Effector CD8-positive, alpha-beta T cell (primary cell): ENCODE measurements at regions not wholly inside any gene's neighbourhood (a gene's known extent, or its start where the extent isn't known, plus 50 kb on each side); places are given as distances from the start of the nearest gene placed in this dataset.
"Not testable (repeated sequence)": the region's sequence is repeated elsewhere in the genome, so short reads cannot be mapped to it uniquely, and the experiment has no call there.

Source experiments
- DNase-seq: peaks from one replicate; lab custom pipeline; 2025; lab: John Stamatoyannopoulos, UW

DNA sequence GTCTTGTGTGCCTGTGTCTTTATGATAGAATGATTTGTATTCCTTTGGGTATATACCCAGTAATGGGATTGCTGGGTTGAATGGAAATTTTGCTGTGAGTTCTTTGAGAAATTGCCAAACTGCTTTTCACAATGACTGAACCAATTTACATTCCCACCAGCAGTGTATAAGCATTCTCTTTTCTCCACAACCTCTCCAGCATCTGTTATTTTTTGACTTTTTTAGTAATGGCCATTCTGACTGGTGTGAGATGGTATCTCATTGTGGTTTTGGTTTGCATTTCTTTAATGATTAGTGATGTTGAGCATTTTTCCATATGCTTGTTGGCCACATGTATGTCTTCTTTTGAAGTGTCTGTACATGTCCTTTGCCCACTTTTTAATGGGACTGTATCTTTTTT is 238.3 kb upstream of the ZEB2 start:
- DNase-seq = not testable (repeated sequence)

DNA sequence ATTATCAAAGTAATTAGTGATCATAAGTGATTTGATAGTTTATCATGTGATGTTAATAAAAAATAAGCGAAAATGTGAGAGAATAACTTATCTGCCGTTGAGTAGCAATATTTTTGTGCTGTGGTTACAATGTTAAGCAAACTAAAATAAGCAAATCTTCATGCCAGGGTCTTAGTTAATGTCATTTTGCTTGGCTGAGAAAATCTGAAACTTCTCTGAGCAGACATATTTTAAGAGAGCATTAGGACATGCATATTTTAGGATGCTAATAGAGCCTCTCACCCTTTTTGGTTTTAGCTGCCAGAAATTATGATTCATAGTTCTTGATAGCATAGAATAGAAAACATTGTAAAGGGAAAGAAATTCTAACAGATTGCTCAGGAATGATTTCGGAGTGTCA is 233.5 kb upstream of the ZEB2 start:
- no peak for DNase-seq

DNA sequence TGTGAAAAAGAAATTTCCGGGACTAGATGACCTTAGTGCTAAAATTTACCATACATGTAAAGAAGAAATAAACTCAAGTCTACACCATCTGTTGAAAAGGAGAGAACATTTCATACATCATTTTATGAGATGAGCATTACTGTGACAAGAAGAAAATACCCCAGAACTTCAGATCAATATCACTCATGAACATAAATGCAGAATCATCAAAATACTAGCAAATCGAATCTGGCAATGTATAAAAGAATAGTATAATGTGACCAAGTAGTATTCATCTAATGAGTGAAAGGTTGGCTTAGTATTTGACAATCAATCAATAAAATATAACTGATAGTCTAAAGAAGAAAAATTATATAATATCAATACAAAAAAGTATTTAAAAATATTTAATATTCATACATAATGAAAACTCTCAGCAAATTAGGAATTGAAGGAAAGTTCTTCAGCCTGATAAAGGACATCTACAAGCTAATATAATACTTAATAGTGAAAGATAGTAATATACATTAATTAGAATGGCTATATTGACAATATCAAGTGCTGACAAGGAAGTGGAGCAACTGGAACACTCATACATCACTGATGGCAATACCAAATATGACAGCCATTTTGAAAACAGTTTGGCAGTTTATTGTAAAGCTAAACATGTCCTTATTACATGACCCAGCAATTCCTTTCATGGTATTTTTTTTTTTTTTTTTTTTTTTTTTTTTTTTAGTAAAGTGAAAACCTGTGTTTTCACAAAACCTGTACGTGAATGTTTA is 231.4 kb upstream of the ZEB2 start:
- DNase-seq = no peak

DNA sequence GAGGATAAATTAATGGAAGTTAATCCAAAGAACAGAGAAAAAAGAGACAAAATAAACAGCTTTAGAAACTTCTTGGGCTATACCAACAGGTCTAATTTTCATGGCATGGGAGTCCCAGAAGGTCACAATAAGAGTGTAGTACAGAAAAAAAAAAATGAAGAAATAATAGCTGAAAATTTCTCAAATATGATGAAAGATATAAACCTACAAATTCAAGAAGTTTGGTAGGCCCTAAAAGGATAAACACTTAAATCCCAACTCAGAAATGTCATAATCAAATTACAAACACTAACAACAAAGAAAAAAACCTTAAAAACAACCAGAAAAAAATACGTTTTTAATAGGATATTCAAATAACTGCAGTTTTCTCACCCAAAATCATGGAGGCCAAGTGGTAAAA is 229.3 kb upstream of the ZEB2 start:
- no peak for DNase-seq

DNA sequence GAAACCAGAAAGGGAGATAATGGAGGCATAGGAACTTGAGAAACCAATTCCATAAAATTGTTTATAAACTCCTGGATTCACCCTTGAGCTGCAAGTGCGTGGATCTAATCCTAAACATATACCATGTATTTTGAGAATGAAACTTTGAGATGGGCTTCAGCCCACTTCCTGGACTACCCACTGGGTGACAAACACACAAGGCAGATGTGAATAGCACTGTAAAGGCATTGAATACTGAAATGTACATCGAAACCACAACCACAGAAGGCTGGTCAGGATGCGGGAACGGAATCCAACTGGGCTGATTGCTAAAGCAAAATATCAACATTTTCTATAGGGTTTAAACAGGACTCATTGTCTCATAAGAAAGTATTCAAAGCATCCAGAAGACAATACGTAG is 228.5 kb upstream of the ZEB2 start:
- DNase-seq = no peak

DNA sequence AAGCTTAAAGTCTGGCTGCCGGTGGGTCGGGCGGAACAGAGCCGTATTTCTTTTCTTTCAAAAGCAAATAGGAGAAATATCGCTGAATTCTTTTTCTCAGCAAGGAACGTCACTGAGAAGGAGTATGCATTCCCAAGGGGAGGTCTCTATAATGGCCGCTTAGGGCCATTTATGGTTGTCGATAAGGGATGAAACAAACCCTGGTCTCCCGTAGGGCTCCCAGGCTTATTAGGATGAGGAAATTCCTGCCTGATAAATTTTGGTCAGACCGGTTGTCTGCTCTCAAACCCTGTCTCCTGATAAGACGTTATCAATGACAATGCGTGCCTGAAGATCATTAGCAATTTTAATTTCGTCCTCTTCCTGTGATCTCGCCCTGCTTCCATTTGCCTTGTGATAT is 227.7 kb upstream of the ZEB2 start:
- DNase-seq = no peak

DNA sequence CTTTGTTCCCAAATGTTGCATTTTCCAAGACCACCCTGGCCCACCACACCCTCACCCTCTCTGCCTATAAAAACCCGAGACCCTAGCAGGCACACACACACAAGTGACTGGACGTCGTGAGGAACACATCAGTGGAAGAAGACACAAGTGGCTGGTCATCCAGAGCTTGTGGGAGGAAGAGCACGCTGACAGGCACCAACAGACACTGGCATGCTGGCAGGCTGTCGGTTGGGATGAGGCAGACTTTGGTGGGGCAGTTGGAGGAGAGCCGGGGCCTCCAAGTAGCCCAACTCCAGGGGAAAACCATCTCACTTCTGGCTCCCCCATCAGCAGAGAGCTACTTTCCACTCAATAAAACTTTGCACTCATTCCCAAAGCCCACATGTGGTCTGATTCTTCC is 225.5 kb upstream of the ZEB2 start:
- DNase-seq = no peak

DNA sequence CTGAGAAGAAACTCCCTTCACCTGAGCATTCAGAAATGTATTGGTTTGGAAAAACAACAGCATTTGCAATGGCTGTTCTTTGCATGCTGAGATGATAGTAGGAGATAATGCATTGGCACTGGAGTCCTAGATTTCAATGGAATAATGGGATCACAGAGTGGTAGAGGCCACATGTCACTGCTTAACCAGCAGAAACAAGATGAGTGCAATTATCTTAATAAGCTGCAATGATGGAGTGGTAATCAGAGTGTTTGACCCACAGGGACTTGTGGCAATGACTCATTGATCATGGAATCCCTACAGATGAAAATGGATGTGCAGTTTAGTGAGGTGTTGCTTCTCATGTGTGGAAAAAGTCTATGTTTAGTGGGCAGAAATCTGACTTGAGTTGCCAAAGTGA is 218.8 kb upstream of the ZEB2 start:
- DNase-seq = no peak

DNA sequence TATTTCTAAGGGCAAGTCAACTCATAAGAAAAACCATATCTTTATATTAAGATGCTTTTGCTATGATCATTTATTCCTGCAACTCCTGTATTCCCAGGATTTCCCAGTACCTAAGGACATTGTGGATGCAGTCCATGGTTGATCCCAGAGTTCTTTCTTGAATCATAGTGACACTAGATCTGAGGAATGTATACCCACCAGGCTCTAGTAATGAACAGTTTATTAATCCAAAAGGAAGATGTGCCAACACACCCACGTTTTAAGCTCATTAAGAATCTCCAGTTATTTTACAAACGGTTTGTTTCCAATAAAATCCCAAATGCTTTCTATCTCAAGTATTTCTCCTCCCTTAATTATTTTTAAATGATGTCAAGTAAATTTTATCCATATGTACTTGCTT is 210.8 kb upstream of the ZEB2 start:
- no peak for DNase-seq

DNA sequence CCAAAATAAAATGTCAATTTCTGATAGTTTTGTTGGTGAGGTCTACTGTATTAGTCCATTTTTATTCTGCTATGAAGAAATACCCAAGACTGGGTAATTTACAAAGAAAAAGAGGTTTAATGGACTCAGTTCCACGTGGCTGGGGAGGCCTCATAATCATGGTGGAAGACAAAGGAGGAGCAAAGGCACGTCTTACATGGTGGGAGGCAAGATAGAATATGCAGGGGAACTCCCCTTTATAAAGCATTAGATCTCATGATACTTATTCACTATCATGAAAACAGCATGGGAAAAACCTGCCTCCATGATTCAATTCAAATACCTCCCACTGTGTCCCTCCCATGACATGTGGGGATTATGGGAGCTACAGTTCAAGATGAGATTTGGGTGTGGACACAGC is 204.5 kb upstream of the ZEB2 start:
- DNase-seq = not testable (repeated sequence)

DNA sequence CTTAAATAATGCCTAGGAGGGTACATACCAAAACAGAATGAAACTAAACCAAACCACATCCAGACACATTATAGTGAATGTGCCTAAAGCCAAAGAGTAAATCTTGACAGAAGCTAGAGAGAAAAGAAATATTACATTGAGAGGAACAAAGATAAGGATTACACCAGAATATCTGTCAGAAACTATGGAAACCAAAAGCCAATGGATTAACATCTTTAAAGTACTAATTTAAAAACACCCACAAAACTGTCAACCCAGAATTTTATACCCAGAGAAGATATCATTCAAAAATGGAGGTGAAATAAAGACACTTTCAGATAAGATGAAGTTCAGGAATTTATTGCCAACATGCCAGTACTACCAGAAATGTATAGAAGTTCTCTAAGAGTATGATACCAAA is 198.5 kb upstream of the ZEB2 start:
- no peak for DNase-seq

DNA sequence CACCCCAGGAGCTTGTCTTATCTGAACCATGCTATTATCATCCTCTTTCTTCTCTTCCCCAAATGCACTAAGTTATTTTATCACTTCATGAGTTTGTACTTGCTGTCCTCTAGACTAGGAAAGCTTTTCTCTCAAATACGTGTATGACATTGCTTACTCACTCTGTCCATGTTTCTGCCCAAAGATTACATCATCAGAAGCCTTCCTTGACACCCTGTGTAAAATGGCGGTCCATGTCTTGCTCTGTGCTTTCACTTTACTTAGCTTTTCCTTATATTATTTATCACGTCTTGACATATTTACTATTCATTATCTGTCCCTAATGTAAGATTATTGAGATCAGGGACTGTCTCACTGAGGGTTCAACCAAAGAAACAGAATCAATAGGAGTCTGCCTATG is 196.1 kb upstream of the ZEB2 start:
- no peak for DNase-seq

DNA sequence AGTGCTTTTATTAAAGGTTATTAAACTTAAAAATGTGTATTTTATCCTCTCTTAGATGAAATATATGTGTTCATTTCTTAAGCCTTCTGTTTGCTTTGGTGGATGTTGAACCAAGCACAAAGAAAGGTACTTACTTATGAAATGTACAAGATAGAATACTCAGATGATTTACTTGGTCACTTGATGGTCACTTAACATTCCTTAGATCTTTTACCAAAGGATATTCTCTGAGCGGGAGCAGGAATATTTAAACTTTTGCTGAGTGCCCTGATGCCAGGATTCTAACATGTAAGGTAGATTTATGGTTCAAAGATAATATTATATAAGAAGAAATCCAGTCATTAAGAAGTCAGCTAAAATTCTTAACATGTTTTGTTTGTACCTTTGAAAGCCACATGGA is 193.5 kb upstream of the ZEB2 start:
- DNase-seq = no peak

DNA sequence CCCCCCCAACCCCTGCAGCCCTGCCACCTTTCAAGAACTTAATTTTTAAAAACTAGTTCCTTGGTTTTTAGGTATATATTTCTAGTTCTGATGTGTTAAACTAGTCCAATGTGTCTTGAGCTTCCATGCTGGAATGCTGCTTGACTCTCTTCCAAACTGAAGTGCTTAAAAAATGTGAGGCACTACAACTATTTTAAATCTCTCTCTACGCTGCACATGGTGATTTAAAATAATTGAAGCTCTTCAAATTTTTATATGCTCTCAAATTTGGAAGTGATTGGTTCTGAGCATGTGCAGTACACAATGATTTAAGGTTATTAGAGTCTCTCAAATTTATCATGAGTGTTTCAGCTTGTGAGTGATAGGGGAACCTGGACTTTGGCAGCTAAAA is 192.6 kb upstream of the ZEB2 start:
- DNase-seq = no peak

DNA sequence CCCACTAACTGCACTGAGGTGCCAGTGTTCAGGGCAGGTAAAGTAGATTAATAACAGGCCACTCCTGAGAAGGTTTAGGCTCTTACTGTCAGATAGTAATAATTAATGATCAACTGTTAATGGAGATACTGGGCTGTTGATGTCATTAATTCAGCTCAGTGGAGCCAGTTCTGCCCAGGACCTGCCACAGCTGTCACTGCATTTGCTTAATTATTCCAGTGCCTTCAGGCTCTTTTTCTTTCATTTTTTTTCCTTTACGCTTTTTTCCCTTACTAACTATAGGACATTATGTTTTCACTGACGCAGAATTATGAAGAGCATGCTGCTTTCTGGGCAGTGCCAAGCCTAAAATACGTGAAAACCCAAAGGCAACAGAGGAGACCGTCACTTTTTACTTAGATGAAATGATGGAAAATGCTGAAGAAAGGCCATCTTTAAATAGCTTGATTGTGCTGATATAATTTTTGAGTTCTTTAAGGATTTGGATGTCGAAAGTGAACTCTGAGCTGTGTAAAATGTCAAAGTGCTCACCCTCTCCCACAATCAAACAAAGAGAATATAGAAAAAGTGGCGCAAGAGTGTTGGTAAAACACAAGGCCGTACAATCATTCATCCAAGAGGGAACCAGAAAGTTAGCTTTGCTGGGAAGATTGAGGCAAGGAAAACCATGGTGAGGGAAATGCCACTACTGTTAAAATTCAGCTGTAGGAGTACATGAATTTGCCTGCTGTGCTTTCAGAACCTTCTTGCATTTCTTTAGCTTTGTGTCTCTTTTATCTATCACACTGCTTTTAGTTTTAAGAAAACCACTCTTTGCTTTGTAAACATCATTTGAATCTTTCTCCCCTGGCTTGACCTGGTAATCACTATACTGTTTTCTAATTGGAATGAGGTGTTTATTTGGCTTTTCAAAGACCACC is 192.0 kb upstream of the ZEB2 start:
- DNase-seq = no peak

DNA sequence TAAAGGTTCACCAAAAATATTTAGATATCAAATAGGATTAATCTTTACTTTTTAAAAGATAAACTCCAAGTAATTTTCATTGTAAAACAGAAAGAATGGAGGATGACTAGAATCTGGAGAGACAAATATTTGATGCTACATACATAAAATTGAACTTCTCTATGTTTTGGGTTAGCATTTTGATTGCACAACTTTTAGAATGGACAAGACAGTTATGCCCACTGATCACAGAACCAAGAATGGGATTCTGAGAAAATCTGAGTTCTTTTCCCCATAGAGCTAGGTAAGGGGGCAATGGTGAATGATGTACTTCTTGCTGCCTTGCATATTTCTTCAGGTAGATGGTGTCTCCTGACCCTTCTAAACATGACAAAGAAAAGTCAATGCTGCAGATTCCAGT is 191.2 kb upstream of the ZEB2 start:
- no peak for DNase-seq

DNA sequence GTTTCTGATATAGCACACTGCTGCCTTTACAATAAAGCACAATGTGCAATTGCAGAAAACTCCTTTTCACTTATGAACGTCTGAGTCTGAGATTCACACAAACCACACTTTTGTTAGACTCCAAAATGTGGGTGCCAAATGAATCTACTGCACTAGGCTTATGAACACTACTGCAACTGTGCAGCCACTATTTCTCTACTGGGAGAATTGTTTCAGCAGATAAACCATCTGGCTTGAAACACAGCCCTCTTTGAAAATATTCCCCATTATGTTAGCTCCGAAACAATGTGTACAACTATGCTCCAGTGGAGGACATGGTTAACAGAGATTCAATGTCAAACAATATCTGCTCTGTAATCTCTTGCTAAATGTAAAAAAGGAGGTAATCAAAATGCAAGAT is 188.7 kb upstream of the ZEB2 start:
- DNase-seq = no peak

DNA sequence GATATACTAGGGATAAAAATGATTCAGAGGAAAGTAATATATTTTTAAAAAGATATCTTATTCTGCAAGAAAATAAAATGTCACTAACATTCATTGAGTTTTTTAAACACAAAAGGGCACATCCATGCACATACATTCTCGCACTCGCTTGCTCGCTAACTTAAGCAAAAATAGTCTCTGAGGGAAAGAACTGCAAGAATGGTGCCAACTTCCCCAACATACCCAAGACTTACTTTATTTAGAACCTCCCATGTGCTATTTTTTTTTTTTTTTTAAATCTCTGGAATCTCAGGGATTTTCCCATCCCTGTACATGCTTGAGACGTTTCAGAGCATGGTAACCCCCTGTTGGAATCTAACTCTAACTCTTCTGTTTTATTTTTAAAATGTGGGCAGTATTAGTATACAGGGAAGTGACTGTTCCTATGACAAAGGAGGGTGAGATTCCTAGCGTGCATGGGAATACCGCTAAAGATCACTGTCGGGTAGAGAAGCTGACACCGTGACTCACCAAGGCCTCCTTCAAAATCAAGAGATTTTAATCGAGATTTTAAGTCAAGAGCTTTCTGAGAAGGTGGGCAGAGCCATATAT is 187.9 kb upstream of the ZEB2 start:
- DNase-seq = no peak

DNA sequence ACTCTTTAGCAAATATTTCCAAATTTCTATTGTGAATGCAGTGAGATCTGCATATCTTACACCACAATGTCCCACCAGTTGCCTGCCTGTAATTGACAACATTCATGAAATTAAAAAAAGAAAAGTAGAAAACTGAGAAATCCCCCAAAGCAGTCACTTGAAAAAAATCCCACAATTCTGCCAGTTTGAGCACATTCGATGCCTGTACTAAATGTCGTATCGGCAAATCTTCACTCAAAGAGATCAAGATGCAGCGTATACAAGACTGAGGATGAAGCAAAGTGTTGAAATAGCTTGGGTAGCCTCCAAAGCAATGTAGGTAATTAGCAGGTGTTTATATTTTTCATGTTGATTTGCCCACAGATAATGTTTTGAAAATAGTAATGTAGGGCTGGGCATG is 186.7 kb upstream of the ZEB2 start:
- DNase-seq = no peak

DNA sequence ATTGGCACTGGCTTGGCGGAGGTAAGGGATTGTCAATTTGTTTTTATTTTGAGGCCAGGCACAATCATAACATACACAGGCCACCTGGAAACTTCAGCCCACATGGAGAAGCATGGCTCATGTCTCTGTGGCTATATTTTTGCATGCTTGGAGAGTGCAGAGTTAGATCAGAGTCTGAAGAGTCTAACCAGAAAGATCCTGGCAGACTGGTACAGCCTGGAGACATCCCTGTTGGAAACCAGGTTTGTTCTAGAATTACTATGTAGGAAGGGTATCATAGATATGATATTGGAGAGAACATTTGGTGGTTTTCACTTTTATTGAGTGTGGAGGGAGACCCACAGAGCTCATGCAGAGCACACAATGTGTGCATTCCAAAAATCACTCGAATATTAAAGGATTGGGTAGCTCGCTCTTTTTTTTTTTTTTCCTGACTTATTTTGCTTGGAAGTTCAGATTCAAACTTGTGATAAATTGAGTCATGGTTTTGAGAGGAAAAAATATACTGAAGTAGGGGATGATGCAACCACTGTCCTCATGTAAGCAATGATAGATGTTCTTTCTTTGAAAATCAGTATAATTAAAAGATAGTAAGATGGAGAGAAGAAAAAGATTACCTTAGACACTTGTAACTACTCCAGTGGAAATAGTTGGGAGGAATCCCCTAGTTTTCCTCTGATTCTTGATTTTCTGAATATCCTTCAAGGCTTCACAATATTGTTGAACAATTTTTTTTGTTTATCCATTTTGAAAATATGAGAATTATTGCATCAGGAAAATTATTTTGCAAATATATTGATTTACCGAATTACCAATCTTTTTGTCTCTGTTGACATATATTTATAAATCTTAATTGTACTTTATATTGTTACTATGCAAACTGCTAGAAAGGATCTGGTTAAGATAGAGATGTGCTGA is 185.7 kb upstream of the ZEB2 start:
- no peak for DNase-seq

DNA sequence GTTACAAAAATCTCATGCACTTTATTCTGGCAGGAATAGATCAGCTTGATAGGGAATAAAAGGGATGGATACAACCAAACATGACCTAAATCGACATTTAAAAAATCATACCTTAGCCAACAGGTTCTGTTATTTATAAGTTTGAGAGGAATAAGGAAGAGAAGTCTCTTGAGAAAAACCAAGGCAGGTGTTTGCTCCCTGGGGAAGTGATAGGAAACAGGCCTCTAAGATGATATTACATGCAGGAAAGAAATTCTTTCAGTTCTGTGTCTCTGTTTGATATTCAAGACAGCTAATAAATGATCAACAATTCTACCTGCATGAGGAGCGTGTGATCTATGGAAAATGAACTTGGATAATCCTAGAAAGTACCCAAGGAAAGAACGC is 184.8 kb upstream of the ZEB2 start:
- no peak for DNase-seq
